ENCODE measurements at regions not wholly inside any gene's neighbourhood (a gene's known extent, or its start where the extent isn't known, plus 50 kb on each side); places are given as distances from the start of the nearest gene placed in this dataset.

DNA sequence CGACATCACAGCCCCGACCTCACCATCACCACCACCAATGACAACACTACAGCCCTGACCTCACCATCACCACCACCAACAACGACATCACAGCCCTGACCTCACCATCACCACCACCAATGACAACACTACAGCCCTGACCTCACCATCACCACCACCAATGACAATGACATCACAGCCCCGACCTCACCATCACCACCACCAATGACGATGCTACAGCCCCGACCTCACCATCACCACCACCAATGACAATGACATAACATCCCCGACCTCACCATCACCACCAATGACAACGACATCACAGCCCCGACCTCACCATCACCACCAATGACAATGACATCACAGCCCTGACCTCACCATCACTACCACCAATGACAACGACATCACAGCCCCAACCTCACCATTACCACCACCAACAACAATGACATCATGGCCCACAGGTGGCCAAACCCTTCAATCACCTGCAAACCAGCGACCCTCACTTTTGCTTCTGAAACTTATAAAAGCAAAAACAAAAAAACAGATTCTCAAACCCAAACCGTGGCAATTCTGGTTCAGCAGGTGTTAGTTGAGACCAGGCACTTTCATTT is 70.7 kb upstream of the TMEM18 start:
- DNase-seq = no peak

DNA sequence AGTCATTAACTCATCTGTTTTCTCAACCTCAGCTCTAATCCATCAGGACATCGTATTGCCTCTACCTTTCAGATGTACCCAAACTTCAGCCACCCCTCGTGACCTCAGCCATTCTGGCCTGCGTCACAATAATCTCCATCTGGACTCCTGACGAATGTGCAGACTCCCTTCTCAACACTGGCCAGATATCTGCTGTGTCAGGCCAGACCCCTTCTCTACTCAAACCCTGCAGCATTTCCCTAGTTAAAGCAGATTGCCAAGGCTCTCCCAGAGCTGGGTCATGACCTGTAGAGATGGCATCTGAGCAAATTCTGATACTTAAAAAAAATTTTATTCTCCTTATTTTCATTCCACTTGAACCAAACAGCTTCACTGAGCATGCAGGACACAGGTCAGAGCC is 69.5 kb upstream of the TMEM18 start:
- DNase-seq = no peak

DNA sequence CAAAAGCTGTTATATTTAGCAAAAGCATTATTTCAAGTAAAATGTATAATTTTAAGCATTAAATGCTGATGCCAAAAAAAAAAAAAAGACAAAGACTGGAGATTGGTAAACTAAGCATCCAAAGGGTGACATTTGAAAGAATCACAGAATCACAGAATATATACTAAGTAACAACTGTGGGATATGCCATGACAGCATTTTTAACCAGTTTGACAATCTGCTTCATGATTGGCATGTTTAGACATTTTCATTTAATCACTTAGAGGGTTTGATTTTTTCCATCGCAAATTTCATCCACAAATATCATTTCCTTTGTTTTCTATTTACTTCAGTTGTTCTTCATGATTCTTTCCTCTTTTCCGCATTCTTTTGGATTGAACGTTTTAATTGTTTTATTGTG is 66.9 kb upstream of the TMEM18 start:
- no peak for DNase-seq

GRCh38 chr2:742221-742620 is 65.0 kb upstream of the TMEM18 start:
- DNase-seq = no peak

DNA sequence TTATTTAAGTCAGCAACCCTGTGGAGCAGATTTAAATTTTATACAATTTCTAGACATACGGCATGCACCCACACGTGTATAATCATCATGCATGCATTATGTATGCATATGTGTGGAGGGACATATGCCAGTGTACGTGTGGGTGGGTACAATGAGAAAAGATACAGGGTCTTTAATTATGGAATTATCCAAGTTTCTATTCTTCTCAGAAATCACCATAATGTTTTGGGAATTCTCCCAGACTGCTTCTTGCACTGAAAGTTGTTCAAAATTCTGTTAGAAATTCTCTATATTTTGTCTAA is 63.9 kb upstream of the TMEM18 start:
- DNase-seq = no peak

DNA sequence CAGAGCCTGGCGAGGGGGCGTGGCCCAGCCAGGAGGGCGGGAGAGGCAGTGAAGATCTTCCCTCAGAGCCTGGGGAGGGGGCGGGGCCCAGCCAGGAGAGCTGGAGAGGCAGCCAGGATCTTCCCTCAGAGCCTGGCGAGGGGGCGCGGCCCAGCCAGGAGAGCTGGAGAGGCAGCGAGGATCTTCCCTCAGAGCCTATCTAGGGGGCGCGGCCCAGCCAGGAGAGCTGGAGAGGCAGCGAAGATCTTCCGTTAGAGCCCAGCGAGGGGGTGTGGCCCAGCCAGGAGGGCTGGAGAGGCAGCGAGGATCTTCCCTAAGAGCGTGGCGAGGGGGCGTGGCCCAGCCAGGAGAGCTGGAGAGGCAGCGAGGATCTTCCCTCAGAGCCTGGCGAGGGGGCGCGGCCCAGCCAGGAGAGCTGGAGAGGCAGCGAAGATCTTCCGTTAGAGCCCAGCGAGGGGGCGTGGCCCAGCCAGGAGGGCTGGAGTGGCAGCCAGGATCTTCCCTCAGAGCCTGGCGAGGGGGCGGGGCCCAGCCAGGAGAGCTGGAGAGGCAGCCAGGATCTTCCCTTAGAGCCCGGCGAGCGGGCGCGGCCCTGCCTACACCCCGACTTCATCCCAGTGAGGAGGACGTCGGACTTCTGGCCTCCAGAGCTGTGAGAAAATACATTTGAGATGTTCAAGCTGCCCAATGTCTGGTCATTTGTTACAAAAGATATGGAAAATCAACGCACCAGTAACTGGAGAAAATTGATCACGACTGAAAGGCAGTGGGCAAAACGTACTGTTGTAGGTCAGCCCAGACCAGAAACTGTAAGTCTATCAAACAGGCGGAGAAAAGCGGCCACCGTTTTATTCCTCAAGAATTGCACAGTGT is 63.4 kb upstream of the TMEM18 start:
- peak; percentile 93 for DNase-seq

DNA sequence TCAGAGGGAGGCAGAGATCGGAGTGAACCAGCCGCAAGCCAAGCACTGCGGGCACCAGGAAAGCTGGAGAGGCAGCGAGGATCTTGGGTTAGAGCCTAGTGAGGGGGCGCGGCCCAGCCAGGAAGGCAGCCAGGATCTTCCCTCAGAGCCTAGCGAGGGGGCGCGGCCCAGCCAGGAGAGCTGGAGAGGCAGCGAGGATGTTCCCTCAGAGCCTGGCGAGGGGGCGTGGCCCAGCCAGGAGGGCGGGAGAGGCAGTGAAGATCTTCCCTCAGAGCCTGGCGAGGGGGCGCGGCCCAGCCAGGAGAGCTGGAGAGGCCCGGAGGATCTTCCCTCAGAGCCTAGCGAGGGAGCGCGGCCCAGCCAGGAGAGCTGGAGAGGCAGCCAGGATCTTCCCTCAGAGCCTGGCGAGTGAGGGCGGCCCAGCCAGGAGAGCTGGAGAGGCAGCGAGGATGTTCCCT is 62.7 kb upstream of the TMEM18 start:
- DNase-seq = peak; percentile 74

DNA sequence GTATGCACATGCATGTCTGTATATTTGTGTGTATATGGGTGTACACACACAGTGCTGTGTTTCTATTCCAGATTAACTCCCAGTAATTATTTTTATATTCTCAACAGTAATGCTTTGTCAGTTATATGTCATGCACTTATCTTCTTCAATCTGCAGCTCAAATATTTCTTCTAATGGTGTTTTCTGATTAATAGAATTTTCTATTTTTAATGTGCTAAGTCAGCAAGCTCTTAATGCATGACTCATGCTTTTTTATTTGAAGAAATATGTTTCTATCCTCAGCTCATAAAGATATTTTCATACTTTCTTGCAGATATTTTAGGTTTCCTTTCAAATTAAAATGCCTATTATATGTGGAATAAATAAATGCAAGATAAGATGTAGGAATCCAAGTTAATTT is 59.7 kb upstream of the TMEM18 start:
- DNase-seq = no peak

DNA sequence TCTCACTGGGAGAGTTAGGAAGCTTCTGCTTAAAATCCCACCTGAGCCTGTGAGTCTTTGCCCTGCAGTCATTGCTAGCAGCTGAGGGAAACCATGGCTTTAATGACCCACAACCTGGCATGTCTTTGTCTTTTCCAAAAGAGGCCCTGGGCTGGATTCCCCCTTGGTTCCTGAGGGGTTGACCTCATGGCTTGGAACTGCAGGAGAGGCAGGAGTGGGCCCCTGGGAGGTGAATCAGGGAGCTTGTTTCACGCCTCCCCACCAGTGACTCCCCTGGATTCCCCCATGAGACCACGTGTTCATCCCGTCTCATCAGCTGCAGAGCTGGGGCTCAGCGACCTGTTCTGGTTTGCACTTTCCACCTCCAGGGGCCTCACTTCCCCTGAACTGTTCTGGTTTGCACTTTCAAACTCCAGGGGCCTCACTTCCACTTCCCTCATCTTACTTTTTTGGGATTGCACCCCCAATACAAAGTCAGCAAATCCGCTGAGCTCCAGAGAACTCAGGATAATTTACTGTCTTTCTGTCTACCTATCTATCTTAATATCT is 58.5 kb upstream of the TMEM18 start:
- DNase-seq = no peak

- DNase-seq = no peak
These were observed 57.3 kb upstream of the TMEM18 start for GRCh38 chr2:734496-734895.

DNA sequence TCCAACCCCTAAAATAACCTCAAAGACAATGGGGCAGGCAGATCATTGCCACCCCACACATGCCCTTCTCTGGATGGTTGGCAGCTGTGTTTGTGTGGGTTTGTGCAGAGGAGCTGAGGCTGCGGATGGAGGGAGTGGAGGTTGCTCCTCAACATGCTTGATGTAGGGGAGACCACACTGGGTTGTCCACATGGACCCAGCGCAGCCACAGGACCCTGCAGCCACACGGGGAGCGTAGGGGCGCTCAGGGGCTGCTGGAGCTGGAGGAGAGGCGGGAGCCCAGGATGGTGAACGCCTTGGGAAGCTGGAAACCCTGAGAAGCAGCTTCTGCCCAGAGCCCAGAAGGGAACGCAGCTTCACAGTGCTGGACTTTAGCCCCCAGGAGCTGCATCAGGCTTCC is 56.3 kb upstream of the TMEM18 start:
- DNase-seq = no peak

GRCh38 chr2:733001-733400 is 55.8 kb upstream of the TMEM18 start:
- no peak for DNase-seq

DNA sequence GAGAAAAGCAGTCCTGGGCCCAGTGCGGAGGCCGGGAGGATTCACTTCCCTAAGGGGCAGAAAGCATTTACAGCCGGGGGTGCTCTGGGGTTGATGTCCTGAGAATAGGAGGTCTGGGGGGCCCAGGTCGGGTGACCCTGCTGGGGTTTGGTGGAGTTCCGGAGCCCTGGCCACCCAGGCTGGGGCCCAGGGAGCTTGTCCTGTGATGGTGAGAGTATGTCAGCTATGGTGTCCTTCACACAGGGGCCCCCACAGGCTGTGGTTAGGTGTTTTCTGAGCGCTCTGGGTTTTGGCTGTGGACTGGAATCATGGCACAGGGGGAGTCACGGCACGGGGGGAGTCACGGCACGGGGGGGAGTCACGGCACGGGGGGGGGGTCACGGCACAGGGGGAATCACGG is 54.5 kb upstream of the TMEM18 start:
- DNase-seq = no peak

DNA sequence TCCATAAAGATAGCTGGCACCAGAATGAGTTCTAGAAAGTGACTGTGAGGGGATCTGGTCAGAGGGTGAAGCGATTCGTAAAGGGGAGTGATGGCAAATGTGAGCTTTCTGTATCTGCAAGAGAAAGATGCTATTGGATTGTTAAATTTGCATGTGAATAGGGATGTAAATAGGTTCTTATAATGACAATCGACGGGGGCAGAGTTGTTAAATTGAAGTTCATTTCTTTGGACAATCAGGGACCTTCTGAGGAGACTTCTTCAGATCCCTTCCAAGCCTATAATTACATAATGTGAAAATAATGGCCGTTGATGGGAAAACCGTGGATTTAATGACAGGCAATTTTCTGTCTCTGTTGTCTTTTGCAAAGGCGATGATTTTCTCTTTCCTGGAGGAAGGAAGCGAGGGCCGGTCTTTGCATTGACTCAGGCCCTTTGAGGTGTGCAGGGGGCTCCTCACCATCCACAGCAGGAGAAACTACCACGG is 52.2 kb upstream of the TMEM18 start:
- DNase-seq = no peak

DNA sequence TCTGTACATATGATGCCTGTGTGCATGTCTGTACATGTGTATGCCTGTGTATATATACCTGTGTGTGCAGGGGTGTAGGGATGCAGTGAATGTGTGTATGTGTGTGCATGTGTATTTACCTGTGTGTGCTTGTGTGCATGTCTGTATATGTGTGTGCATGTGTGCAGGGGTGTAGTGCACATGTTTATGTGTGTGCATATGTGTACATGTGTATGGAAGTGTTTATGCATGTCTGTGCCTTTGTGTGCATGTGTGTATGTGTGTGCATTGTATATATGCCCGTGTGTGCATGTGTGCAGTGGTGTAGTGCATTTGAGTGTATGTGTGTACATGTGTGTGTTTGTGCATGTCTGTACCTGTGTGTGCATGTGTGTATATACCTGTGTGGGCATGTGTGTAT is 51.0 kb upstream of the TMEM18 start:
- DNase-seq = no peak

DNA sequence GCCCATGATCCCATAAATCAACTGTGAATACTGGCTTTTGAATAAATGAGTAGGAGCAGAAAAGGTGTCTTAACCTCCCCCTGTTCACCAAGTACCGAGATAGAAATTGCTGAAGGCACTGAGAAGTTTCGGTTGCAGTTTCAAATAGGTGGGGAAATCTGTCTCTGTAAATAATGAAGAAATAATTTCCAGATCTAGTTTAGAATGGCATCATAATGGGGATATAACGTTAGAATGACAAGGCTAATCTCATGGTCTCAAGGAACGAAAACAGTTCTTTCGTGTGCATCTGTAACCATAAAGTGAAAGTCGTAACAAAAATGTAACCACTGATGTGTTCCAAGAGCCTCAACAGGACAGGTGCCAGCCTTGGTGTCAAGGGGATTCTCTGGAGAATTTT is 49.9 kb upstream of the TMEM18 start:
- no peak for DNase-seq
